GM12864 (cell line): ENCODE measurements at regions not wholly inside any gene's neighbourhood (a gene's known extent, or its start where the extent isn't known, plus 50 kb on each side); places are given as distances from the start of the nearest gene placed in this dataset.

Experiments
- DNase-seq: peaks from one replicate; pipeline ENCODE4 v3.0.0-alpha.2; 2011; ENCODE audit warnings: low read depth
- H3K4me3 ChIP-seq: 2 replicates; pipeline ENCODE4 v1.5.1; 2011; ENCODE audit warnings: mild to moderate bottlenecking, low read depth, low read length, control low read depth
- CTCF ChIP-seq: IDR thresholded peaks from 2 replicates; pipeline ENCODE4 v1.5.1; 2011; ENCODE audit warnings: low read depth, mild to moderate bottlenecking, moderate library complexity, low read length, control low read depth, inconsistent platforms; ENCODE audit errors: missing control alignments

- H3K4me3 ChIP-seq = no peak overlapping the region
- no peak for DNase-seq
- TF ChIP-seq CTCF = no peak
These were observed 640.0 kb upstream of the ADGRL2 start for GRCh38 chr1:81160696-81161095.

- no peak overlapping the region for H3K4me3 ChIP-seq
- TF ChIP-seq CTCF = no peak
- no peak for DNase-seq
These were observed 642.1 kb upstream of the ADGRL2 start for GRCh38 chr1:81158592-81158991.

- H3K4me3 ChIP-seq = no peak overlapping the region
- TF ChIP-seq CTCF = no peak
- DNase-seq = no peak
These were observed 643.0 kb upstream of the ADGRL2 start for GRCh38 chr1:81157686-81158085.

GRCh38 chr1:81156887-81157286 is 643.8 kb upstream of the ADGRL2 start:
- DNase-seq = no peak
- no peak for TF ChIP-seq CTCF
- H3K4me3 ChIP-seq = no peak overlapping the region

- TF ChIP-seq CTCF = no peak
- no peak for DNase-seq
- no peak overlapping the region for H3K4me3 ChIP-seq
These were observed 645.6 kb upstream of the ADGRL2 start for GRCh38 chr1:81155131-81155530.

GRCh38 chr1:81151206-81151605 is 649.5 kb upstream of the ADGRL2 start:
- no peak overlapping the region for H3K4me3 ChIP-seq
- no peak for DNase-seq
- TF ChIP-seq CTCF = no peak

GRCh38 chr1:81149649-81150325 is 650.9 kb upstream of the ADGRL2 start:
- TF ChIP-seq CTCF = no peak

More at GRCh38 chr1:81149649-81150325, 650.9 kb upstream of the ADGRL2 start:
- no peak for DNase-seq
- H3K4me3 ChIP-seq = no peak overlapping the region
